ENCODE measurements at regions not wholly inside any gene's neighbourhood (a gene's known extent, or its start where the extent isn't known, plus 50 kb on each side); places are given as distances from the start of the nearest gene placed in this dataset.

- no peak overlapping the region for H3K9ac ChIP-seq (ENCODE audit: low read depth in 1 of 2, low read length in 2 of 2)
- no peak overlapping the region for H3K4me3 ChIP-seq (ENCODE audit: low read depth in 1 of 3, low read length in 3 of 3)
- H3K27ac ChIP-seq (ENCODE audit: low read depth in 1 of 2, low read length in 2 of 2) = no peak overlapping the region
- peaks cover 0 to 2% (median 0%) of the 10 kb centered on the region in 4 donors for H3K27me3 ChIP-seq (ENCODE audit: control insufficient read depth in 4 of 4, insufficient read depth in 4 of 4, low read length in 3 of 4)
- TF ChIP-seq RXRA (IDR thresholded peaks at IDR 0.05) (no peak), RAD21 (IDR thresholded peaks at IDR 0.05) (no peak), MAX (IDR thresholded peaks at IDR 0.05) (no peak), YY1 (IDR thresholded peaks at IDR 0.05) (no peak), FOXA1 (IDR thresholded peaks at IDR 0.05) (no peak), ATF3 (IDR thresholded peaks at IDR 0.05) (no peak), JUND (IDR thresholded peaks at IDR 0.05) (no peak), ZBTB33 (IDR thresholded peaks at IDR 0.05) (no peak), SP1 (IDR thresholded peaks at IDR 0.05) (no peak), GABPA (IDR thresholded peaks at IDR 0.05 in 1 of 2, conservative IDR thresholded peaks at IDR 0.05 in 1 of 2) (no peak), CTCF (IDR thresholded peaks at IDR 0.05; ENCODE audit: low read depth, low read length, missing input control) (no peak), TAF1 (conservative IDR thresholded peaks at IDR 0.05) (no peak)
- H3K9me3 ChIP-seq (ENCODE audit: control insufficient read depth in 4 of 4, low read length in 3 of 4) = no peaks in the 10 kb centered on the region
- no peaks in the 10 kb centered on the region for H3K36me3 ChIP-seq (ENCODE audit: control insufficient read depth in 4 of 4, insufficient read depth in 3 of 4, low read depth in 1 of 4, low read length in 3 of 4)
- WGBS = 87% methylated on average over 28 of the region's 28 CpGs
- no peak for DNase-seq (ENCODE audit: low spot score)
- no peaks in the 10 kb centered on the region for H3K4me1 ChIP-seq (ENCODE audit: control insufficient read depth in 4 of 4, insufficient read depth in 4 of 4, low read length in 3 of 4)
These were observed 245.5 kb downstream of the MRPL39 start for GRCh38 chr21:25361765-25362164.

GRCh38 chr21:25361097-25361496 lies 246.2 kb downstream of the MRPL39 start:
- Histone ChIP-seq H3K27me3 (ENCODE audit: control insufficient read depth in 4 of 4, insufficient read depth in 4 of 4, low read length in 3 of 4) (peaks cover 0 to 2% (median 0%) of the 10 kb centered on the region in 4 donors), H3K27ac (ENCODE audit: low read depth in 1 of 2, low read length in 2 of 2) (no peak overlapping the region), H3K36me3 (ENCODE audit: control insufficient read depth in 4 of 4, insufficient read depth in 3 of 4, low read depth in 1 of 4, low read length in 3 of 4) (no peaks in the 10 kb centered on the region), H3K4me1 (ENCODE audit: control insufficient read depth in 4 of 4, insufficient read depth in 4 of 4, low read length in 3 of 4) (no peaks in the 10 kb centered on the region), H3K4me3 (ENCODE audit: low read depth in 1 of 3, low read length in 3 of 3) (no peak overlapping the region), H3K9ac (ENCODE audit: low read depth in 1 of 2, low read length in 2 of 2) (no peak overlapping the region), H3K9me3 (ENCODE audit: control insufficient read depth in 4 of 4, low read length in 3 of 4) (no peaks in the 10 kb centered on the region)
- no peak for DNase-seq (ENCODE audit: low spot score)
- TF ChIP-seq CTCF (IDR thresholded peaks at IDR 0.05; ENCODE audit: low read depth, low read length, missing input control) (no peak), JUND (IDR thresholded peaks at IDR 0.05) (no peak), NR2F2 (IDR thresholded peaks at IDR 0.05) (no peak), RAD21 (IDR thresholded peaks at IDR 0.05) (no peak), EGR1 (IDR thresholded peaks at IDR 0.05; ENCODE audit: low read depth in 2 of 2) (no peak), MAX (IDR thresholded peaks at IDR 0.05) (no peak), RXRA (IDR thresholded peaks at IDR 0.05) (no peak), REST (IDR thresholded peaks at IDR 0.05) (no peak), ATF3 (IDR thresholded peaks at IDR 0.05) (no peak), SP1 (IDR thresholded peaks at IDR 0.05) (no peak), ZBTB33 (IDR thresholded peaks at IDR 0.05) (no peak), FOXA2 (IDR thresholded peaks at IDR 0.05) (no peak), FOXA1 (IDR thresholded peaks at IDR 0.05) (no peak), TAF1 (conservative IDR thresholded peaks at IDR 0.05) (no peak), HNF4A (conservative IDR thresholded peaks at IDR 0.05) (no peak), HNF4G (IDR thresholded peaks at IDR 0.05) (no peak), YY1 (IDR thresholded peaks at IDR 0.05) (no peak), GABPA (IDR thresholded peaks at IDR 0.05 in 1 of 2, conservative IDR thresholded peaks at IDR 0.05 in 1 of 2) (no peak)
- 17% methylated on average over 1 of the region's 1 CpG for WGBS
